ENCODE measurements at regions not wholly inside any gene's neighbourhood (a gene's known extent, or its start where the extent isn't known, plus 50 kb on each side); places are given as distances from the start of the nearest gene placed in this dataset.
"Not testable (repeated sequence)": the region's sequence is repeated elsewhere in the genome, so short reads cannot be mapped to it uniquely, and the experiment has no call there.

GRCh38 chr14:51365241-51365965 is 125.4 kb downstream of the TMX1 start (continued):
- TF ChIP-seq, protein P1, sequence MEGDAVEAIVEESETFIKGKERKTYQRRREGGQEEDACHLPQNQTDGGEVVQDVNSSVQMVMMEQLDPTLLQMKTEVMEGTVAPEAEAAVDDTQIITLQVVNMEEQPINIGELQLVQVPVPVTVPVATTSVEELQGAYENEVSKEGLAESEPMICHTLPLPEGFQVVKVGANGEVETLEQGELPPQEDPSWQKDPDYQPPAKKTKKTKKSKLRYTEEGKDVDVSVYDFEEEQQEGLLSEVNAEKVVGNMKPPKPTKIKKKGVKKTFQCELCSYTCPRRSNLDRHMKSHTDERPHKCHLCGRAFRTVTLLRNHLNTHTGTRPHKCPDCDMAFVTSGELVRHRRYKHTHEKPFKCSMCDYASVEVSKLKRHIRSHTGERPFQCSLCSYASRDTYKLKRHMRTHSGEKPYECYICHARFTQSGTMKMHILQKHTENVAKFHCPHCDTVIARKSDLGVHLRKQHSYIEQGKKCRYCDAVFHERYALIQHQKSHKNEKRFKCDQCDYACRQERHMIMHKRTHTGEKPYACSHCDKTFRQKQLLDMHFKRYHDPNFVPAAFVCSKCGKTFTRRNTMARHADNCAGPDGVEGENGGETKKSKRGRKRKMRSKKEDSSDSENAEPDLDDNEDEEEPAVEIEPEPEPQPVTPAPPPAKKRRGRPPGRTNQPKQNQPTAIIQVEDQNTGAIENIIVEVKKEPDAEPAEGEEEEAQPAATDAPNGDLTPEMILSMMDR (conservative IDR thresholded peaks at IDR 0.05; ENCODE audit: low read depth in 2 of 2), result no peak
- no peak for TF ChIP-seq ZNF462 (CRISPR knock-in tag; IDR thresholded peaks at IDR 0.05)

DNA sequence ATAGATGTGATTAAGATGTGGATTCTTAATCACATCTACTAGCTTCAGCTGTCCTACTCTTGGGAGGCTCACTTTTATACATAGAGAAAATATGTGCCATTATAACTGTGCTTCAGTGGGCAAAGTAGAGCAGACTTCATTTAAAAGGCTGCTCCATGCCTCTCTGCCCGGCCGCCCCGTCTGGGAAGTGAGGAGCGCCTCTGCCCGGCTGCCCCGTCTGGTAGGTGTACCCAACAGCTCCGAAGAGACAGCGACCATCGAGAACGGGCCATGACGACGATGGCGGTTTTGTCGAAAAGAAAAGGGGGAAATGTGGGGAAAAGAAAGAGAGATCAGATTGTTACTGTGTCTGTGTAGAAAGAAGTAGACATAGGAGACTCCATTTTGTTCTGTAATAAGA is 126.4 kb downstream of the TMX1 start:
- not testable (repeated sequence) for H3K27me3 Mint-ChIP-seq (ENCODE audit: insufficient read depth, low read depth, poor library complexity); H3K27ac ChIP-seq (ENCODE audit: low read depth); H2AFZ ChIP-seq; H3K9me2 ChIP-seq (ENCODE audit: insufficient read depth); ATAC-seq; H3K79me2 ChIP-seq (replicated peaks; ENCODE audit: insufficient read depth); H3K4me1 Mint-ChIP-seq; H3K9me3 Mint-ChIP-seq; H3K27ac Mint-ChIP-seq; DNase-seq (ENCODE audit: low spot score); H3K4me2 ChIP-seq; H3K36me3 ChIP-seq (ENCODE audit: insufficient read depth); H3K36me3 Mint-ChIP-seq (ENCODE audit: low read depth); H3K4me3 Mint-ChIP-seq; H3F3A ChIP-seq (replicated peaks; ENCODE audit: low read depth); H3K4me3 ChIP-seq; H4K20me1 ChIP-seq (replicated peaks; ENCODE audit: insufficient read depth); H3K27me3 ChIP-seq (ENCODE audit: insufficient read depth)
- H3K4me1 ChIP-seq (ENCODE audit: insufficient read depth), result peaks cover 13% of the 10 kb centered on the region

GRCh38 chr14:51366866-51367599 is 127.0 kb downstream of the TMX1 start:
- H3K4me1 ChIP-seq (ENCODE audit: insufficient read depth), result peaks cover 13% of the 10 kb centered on the region
- not testable (repeated sequence) for H3K27ac ChIP-seq (ENCODE audit: low read depth); H2AFZ ChIP-seq; H3K27me3 ChIP-seq (ENCODE audit: insufficient read depth); H3K9me2 ChIP-seq (ENCODE audit: insufficient read depth); H3K36me3 ChIP-seq (ENCODE audit: insufficient read depth); H3K27ac Mint-ChIP-seq; H3K36me3 Mint-ChIP-seq (ENCODE audit: low read depth); H3K4me2 ChIP-seq; H3K4me1 Mint-ChIP-seq; H3K27me3 Mint-ChIP-seq (ENCODE audit: insufficient read depth, low read depth, poor library complexity); H3K9me3 Mint-ChIP-seq; H4K20me1 ChIP-seq (replicated peaks; ENCODE audit: insufficient read depth); H3K4me3 ChIP-seq; H3F3A ChIP-seq (replicated peaks; ENCODE audit: low read depth); H3K4me3 Mint-ChIP-seq; H3K79me2 ChIP-seq (replicated peaks; ENCODE audit: insufficient read depth)
- DNase-seq (ENCODE audit: low spot score), result peak; percentile 54
- ATAC-seq, result peak; percentile 90
